ENCODE measurements at regions not wholly inside any gene's neighbourhood (a gene's known extent, or its start where the extent isn't known, plus 50 kb on each side); places are given as distances from the start of the nearest gene placed in this dataset.

- no peak for TF ChIP-seq CTCF (IDR thresholded peaks at IDR 0.05; ENCODE audit: insufficient read depth, low read length)
- TF ChIP-seq, protein P1, sequence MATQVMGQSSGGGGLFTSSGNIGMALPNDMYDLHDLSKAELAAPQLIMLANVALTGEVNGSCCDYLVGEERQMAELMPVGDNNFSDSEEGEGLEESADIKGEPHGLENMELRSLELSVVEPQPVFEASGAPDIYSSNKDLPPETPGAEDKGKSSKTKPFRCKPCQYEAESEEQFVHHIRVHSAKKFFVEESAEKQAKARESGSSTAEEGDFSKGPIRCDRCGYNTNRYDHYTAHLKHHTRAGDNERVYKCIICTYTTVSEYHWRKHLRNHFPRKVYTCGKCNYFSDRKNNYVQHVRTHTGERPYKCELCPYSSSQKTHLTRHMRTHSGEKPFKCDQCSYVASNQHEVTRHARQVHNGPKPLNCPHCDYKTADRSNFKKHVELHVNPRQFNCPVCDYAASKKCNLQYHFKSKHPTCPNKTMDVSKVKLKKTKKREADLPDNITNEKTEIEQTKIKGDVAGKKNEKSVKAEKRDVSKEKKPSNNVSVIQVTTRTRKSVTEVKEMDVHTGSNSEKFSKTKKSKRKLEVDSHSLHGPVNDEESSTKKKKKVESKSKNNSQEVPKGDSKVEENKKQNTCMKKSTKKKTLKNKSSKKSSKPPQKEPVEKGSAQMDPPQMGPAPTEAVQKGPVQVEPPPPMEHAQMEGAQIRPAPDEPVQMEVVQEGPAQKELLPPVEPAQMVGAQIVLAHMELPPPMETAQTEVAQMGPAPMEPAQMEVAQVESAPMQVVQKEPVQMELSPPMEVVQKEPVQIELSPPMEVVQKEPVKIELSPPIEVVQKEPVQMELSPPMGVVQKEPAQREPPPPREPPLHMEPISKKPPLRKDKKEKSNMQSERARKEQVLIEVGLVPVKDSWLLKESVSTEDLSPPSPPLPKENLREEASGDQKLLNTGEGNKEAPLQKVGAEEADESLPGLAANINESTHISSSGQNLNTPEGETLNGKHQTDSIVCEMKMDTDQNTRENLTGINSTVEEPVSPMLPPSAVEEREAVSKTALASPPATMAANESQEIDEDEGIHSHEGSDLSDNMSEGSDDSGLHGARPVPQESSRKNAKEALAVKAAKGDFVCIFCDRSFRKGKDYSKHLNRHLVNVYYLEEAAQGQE (IDR thresholded peaks at IDR 0.05; ENCODE audit: insufficient replicate concordance, low read depth), result no peak
- no peak for TF ChIP-seq SPI1 (IDR thresholded peaks at IDR 0.05; ENCODE audit: borderline replicate concordance, low read depth)
- no peak for TF ChIP-seq POLR2AphosphoS5 (IDR thresholded peaks at IDR 0.05; ENCODE audit: low read depth)
- TF ChIP-seq GABPA (IDR thresholded peaks at IDR 0.05; ENCODE audit: low read depth), result no peak
- Histone ChIP-seq H3K27me3 (ENCODE audit: insufficient read depth, poor library complexity, severe bottlenecking) (no peaks in the 10 kb centered on the region), H3K4me3 (replicated peaks; ENCODE audit: insufficient read depth, low read length) (no peak overlapping the region), H3K27ac (replicated peaks) (no peak overlapping the region)
- DNase-seq (ENCODE audit: low read depth in 1 of 2, low spot score in 1 of 2), result no peak
Measured at GRCh38 chr3:45312836-45313493, 75.4 kb upstream of the LARS2 start.

DNA sequence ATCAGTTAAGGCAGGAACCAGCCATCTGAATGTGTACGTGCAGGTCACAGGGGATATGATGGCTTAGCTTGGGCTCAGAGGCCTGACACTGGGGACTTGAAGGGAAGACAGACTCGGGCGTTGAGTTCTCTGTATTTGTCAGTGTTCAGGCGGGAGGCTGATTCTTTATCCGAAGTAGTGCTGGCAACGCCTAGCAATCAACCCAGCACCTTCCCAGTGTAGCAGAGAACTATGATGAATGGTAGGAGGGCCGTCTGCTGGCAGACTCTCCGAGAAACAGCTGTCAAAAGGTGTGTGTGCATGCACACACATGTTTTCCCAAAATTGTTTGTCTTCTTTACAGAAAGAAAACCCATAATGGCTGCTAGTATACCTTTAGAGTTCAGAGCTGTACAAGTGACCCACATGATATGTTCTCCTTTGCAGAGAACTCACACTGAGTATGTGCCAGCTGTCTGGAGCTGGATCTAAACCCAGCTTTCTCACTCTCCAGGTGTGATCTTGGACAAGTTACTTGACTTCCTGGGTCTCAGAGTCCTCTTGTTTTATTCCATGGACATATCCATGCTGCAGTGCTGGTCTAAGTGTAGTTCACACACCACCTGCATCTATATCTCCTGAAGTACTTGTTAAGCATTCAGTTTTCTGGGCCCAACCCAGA is 74.5 kb upstream of the LARS2 start:
- H3K4me3 ChIP-seq (replicated peaks; ENCODE audit: insufficient read depth, low read length), result no peak overlapping the region
- H3K27ac ChIP-seq (replicated peaks), result no peak overlapping the region
- TF ChIP-seq POLR2AphosphoS5 (IDR thresholded peaks at IDR 0.05; ENCODE audit: low read depth) (no peak), GABPA (IDR thresholded peaks at IDR 0.05; ENCODE audit: low read depth) (no peak), CTCF (IDR thresholded peaks at IDR 0.05; ENCODE audit: insufficient read depth, low read length) (no peak), SPI1 (IDR thresholded peaks at IDR 0.05; ENCODE audit: borderline replicate concordance, low read depth) (no peak)
- TF ChIP-seq, protein P1 (IDR thresholded peaks at IDR 0.05; ENCODE audit: insufficient replicate concordance, low read depth), result no peak
- H3K27me3 ChIP-seq (ENCODE audit: insufficient read depth, poor library complexity, severe bottlenecking), result no peaks in the 10 kb centered on the region
- DNase-seq (ENCODE audit: low read depth in 1 of 2, low spot score in 1 of 2), result no peak

- Histone ChIP-seq H3K27ac (replicated peaks) (no peak overlapping the region), H3K27me3 (ENCODE audit: insufficient read depth, poor library complexity, severe bottlenecking) (no peaks in the 10 kb centered on the region), H3K4me3 (replicated peaks; ENCODE audit: insufficient read depth, low read length) (no peak overlapping the region)
- no peak for DNase-seq (ENCODE audit: low read depth in 1 of 2, low spot score in 1 of 2)
- TF ChIP-seq, protein P1 (IDR thresholded peaks at IDR 0.05; ENCODE audit: insufficient replicate concordance, low read depth), result no peak
- no peak for TF ChIP-seq POLR2AphosphoS5 (IDR thresholded peaks at IDR 0.05; ENCODE audit: low read depth)
- no peak for TF ChIP-seq CTCF (IDR thresholded peaks at IDR 0.05; ENCODE audit: insufficient read depth, low read length)
- no peak for TF ChIP-seq GABPA (IDR thresholded peaks at IDR 0.05; ENCODE audit: low read depth)
- no peak for TF ChIP-seq SPI1 (IDR thresholded peaks at IDR 0.05; ENCODE audit: borderline replicate concordance, low read depth)
Measured at GRCh38 chr3:45317710-45318109, 70.7 kb upstream of the LARS2 start.
